ENCODE measurements at regions not wholly inside any gene's neighbourhood (a gene's known extent, or its start where the extent isn't known, plus 50 kb on each side); places are given as distances from the start of the nearest gene placed in this dataset.

- TF ChIP-seq CTCF (IDR thresholded peaks at IDR 0.05; ENCODE audit: insufficient read depth, low read length): no peak
- peak; percentile 6 for DNase-seq (ENCODE audit: low read depth)
- no peak overlapping the region for H3K4me3 ChIP-seq (ENCODE audit: low read depth, low read length)
These were observed 260.0 kb upstream of the HS6ST1 start for GRCh38 chr2:128578406-128579390.

GRCh38 chr2:128579825-128580224, 261.2 kb upstream of the HS6ST1 start:
- no peak for DNase-seq (ENCODE audit: low read depth)
- no peak overlapping the region for H3K4me3 ChIP-seq (ENCODE audit: low read depth, low read length)
- no peak for TF ChIP-seq CTCF (IDR thresholded peaks at IDR 0.05; ENCODE audit: insufficient read depth, low read length)

GRCh38 chr2:128580988-128581848, 262.6 kb upstream of the HS6ST1 start:
- DNase-seq (ENCODE audit: low read depth): no peak
- no peak for TF ChIP-seq CTCF (IDR thresholded peaks at IDR 0.05; ENCODE audit: insufficient read depth, low read length)
- H3K4me3 ChIP-seq (ENCODE audit: low read depth, low read length): no peak overlapping the region

GRCh38 chr2:128581849-128582244, 263.2 kb upstream of the HS6ST1 start:
- no peak overlapping the region for H3K4me3 ChIP-seq (ENCODE audit: low read depth, low read length)
- TF ChIP-seq CTCF (IDR thresholded peaks at IDR 0.05; ENCODE audit: insufficient read depth, low read length): no peak
- DNase-seq (ENCODE audit: low read depth): no peak

GRCh38 chr2:128584296-128584890, 265.7 kb upstream of the HS6ST1 start:
- peak; percentile 87 for DNase-seq (ENCODE audit: low read depth)
- H3K4me3 ChIP-seq (ENCODE audit: low read depth, low read length): no peak overlapping the region
- no peak for TF ChIP-seq CTCF (IDR thresholded peaks at IDR 0.05; ENCODE audit: insufficient read depth, low read length)

GRCh38 chr2:128585706-128586105, 267.0 kb upstream of the HS6ST1 start:
- no peak overlapping the region for H3K4me3 ChIP-seq (ENCODE audit: low read depth, low read length)
- no peak for TF ChIP-seq CTCF (IDR thresholded peaks at IDR 0.05; ENCODE audit: insufficient read depth, low read length)
- DNase-seq (ENCODE audit: low read depth): peak; percentile 63

Data from fibroblast of the aortic adventitia (primary cell).